ENCODE measurements at regions not wholly inside any gene's neighbourhood (a gene's known extent, or its start where the extent isn't known, plus 50 kb on each side); places are given as distances from the start of the nearest gene placed in this dataset.

DNA sequence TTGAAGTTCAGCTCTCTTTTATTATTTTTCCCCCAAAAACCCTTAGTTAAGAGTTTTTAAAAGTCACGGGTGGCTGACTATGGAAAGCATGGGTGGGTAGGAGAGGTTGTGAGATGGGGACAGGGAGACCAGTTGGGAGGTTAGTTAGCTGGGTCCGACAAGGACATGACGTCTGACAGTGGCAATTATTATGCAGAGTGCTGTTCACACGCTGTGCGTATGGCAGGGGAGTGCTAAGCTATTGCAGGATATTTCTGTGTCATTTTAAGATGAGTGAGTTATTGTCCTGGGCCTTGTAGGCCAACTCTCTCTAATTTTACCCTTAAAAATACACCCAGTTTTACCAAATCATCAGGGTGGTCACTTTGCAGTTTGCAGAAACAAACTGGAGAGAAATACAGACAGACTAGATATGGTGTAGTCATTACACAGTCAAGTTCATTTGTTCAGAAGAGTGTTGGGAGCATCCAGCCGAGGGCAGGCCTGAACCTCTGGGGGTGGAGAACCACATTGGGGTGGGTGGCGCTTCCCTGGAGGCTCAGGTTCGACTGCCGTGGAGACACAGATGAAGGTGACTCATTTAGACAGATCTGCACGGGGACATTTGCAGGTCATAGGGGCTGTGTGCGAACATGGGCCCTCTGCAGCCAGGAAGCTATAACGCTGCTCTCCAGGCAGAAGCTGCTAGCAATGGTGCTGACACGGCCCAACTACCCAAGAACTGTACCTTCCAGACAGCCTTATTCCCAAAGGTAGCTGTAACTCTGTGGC, 307.6 kb downstream of the QKI start:
- DNase-seq = no peak

DNA sequence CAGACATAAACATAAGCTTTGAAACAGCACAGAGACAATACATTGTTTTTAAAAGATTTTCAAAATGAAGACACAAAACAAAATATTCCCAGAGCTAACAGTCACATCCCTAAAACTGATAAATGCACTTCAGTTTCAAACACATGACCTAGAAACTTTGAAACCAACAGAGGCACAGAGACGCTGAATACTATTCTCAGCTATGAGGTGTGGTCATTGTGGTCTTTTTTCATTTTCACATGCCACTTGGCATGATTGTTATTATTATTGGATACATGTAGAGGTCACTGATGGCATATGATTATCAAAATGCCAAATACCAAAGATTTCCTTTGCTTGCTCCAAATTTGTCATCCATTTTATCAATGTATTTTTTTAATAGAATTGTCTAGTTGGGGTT, 306.9 kb downstream of the QKI start:
- no peak for DNase-seq

DNA sequence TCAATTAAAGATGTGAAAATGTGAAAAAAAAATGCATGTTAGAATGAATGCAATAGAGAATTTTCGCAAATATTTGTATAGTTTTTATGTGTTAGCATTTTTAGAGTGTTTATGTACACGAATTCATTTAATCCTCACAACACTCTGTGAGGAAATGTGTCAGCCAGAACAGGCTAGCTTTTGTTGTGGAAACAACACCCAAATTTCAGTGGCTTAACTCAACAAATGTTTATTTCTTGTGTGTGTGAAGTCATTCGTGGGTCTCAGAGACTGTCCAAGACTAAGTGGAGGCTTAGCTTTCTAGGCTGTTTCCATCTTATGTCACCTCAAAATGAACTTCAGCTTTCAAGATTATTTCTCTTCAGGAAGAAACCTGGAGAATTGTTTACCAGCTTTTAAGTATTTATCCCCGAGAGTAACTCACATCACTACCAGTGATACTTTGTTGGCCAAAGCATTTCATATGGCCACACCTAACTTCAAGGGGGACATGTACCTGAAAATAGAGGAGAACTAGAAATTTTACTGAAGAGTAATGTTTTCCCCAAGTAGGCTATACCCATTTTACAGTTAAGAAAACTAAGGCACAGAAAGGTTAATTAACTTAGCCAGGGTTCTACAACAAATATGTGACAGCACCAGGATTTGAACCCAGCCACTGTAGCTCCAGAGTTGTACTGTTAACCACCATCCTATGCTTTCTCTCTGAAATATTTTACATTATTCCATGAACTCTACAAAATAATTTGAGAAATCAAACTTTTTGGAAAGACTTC, 306.1 kb downstream of the QKI start:
- DNase-seq = no peak

DNA sequence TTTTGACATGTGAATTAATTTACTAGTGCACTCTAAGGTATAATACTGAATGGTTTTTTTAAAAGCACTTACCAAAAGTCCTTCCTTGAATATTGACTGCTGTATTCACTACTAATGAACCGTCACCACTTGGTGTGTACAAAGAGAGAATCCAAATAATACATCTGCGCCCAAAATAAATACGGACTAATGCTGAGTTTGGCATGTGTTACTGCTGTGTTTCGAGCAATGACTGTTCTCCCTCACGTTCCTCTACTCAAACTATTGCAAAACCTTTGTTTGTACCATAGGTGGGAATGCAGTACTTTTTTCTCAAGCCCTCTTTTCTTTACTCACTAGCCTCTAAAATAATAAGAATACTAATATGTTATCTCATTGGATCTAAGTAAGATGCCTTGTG, 305.5 kb downstream of the QKI start:
- no peak for DNase-seq

DNA sequence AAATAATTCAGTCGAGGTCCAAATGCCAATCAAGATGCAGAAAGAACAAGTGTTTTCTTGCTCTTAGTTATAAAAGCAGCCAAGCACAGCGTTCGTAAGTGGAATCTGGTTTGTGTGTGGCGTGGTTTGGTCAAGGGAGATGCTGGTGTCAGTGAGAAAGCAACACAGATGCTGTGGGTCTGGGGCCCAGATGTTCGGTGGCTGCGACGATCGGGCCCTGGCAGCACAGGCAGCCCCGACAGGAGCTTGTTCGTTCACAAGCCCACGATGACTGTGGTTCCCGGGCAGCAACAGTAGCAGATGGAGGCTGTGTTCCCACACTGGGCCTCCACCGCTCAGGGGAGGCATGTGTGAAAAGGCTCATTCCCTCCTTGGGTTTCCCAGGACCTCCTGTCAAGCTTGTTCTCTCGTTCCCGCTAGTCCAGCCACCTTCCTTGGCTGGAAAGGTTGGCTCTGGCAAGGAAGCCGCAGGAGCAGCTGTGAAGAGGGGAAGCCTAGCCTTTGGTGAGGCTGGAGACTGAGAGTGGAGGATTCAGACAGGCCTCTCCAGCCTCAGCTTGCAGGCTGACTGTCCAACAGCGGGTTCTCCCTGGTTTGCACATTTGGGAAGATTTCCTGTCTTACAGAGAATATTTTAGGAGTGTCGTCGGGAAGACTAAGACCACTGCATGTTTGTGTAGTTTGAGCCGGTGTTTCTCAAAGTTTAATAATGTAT, 304.7 kb downstream of the QKI start:
- DNase-seq = no peak

DNA sequence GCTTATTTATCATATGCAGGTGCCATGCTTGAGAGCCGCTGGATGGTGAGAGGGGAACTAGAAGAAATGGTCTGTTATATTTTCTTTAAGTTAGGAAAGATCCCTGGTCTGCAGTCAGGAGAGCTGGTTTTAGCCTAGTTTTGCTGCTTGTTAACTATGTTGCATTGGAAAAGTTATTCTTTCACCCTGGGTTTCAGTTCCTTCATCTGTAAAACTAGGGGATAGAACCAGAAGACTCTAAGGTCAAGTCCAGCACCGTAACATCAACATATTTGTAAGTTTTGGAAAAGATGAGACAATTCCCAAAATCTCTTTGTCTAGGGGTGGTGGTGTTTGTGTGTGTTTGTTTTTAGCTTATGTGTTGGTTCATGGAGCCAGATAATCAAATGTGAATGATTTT, 304.0 kb downstream of the QKI start:
- DNase-seq = no peak

DNA sequence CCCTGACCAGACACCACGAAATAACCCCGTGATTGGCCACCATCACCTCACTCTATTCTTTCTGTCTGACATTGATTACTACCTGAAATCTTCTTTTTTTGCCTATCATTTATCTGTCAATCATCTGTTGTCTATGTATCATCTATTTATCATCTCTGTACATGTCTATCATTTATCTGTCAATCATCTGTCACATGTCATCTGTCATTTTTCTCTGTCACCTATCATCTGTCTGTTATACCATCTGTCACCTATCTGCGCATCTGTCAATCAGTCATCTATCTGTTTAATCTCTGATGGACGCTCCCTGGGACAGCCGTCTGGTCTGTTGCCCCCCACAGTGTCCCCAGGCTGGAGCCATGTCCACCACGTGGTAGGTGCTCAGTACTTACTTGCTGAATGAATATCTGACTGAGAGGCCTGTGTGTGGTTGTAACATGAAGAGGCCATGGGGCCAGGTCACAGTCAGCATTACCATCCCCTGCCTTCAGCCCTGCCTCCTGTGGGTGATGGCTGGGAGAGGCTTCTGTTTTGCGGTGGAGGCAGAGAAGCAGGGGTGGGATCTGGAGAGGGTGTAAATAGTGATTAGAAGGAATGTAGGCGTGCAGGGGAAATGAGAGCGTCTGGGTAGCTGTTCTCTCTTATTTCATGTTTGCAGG, 302.7 kb downstream of the QKI start:
- no peak for DNase-seq

DNA sequence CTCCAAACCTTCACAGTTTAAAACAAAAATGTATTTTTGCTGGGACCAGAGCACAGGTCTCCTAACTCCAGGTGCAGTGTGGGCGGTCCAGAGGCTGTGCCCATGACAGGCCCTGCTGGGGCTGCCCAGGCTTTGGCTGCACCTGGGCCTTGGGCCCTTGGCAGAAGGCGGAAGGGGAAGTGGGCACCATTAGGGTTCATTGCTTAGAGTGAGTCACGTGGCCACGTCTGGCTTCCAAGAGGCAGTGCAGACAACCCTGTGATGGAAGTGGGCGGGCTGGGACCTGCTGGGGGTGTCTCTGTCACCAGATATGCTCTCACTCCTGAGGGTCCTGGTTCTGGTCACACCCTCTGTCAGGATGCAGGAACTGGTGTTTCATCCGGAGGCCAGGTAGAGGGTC, 302.2 kb downstream of the QKI start:
- no peak for DNase-seq

DNA sequence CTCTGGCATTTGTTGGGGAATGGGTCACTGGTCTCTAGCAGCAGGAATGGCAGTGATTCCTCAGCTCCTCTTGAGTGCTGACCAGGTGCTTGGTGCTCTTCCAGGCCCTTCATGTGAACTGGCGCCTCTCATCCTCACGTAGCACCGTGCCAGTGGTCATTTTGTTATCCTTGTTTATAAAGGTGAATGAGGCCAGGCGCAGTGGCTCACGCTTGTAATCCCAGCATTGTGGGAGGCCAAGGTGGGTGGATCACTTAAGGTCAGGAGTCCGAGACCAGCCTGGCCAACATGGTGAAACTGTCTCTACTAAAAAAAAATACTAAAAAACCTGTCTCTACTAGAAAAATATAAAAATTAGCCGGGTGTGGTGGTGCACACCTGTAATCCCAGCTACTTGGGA, 301.3 kb downstream of the QKI start:
- no peak for DNase-seq

DNA sequence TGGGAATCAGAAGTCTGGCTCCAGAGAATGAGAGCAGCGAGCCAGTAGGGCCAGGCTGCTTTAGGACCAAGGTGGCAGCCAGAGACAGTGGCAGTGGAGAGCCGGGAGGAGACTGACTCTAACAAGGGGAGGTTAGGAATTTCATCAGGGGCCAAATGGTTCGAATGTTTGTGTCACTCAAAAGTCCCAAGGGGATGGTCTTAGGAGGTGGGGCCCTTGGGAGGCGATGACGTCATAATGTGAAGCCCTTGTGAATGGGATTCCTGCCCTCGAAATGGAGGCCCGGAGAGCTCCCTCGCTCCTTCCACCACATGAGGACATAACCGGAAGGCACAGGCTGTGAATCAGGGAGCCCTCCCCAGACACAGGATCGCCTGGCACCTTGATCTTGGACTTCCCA, 299.7 kb downstream of the QKI start:
- no peak for DNase-seq

DNA sequence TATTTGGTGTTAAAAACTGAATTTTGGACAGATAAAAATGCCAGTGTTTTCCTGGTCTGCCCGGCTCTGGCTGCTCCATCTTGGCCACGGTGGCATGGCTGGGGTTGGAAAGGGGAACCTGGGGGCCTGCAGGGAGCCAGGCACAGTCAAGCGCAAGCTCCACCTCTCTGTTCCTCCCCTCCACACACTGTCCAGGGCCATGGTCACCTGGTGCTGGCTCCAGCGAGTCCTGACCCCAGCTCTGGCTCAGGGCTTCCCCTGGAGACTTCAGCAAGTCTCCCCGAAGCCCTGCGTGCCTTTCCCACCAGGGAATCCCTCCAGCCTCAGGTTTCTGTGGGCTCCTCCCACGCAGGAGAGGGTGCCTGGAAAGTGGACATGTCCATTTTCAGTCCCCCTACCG, 298.5 kb downstream of the QKI start:
- no peak for DNase-seq

DNA sequence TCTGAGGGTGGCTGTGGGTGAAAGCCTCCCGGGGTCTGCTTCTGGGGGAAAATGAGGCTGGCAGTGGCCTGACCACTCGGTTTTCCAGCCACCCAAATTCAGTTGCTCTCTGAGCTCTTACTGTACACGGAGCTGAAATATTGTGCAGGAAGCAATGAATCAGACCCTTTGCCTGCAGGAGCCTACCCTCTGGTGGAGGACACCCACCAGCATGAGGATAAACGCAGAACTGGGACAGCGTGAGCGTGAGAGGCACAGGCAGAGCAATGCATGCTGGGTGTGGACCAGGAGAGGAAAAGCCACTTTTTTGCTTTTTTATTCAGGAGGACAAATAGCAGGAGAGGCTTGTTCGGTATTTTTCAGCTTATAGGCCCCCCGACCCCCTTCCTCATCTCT, 298.0 kb downstream of the QKI start:
- DNase-seq = no peak

DNA sequence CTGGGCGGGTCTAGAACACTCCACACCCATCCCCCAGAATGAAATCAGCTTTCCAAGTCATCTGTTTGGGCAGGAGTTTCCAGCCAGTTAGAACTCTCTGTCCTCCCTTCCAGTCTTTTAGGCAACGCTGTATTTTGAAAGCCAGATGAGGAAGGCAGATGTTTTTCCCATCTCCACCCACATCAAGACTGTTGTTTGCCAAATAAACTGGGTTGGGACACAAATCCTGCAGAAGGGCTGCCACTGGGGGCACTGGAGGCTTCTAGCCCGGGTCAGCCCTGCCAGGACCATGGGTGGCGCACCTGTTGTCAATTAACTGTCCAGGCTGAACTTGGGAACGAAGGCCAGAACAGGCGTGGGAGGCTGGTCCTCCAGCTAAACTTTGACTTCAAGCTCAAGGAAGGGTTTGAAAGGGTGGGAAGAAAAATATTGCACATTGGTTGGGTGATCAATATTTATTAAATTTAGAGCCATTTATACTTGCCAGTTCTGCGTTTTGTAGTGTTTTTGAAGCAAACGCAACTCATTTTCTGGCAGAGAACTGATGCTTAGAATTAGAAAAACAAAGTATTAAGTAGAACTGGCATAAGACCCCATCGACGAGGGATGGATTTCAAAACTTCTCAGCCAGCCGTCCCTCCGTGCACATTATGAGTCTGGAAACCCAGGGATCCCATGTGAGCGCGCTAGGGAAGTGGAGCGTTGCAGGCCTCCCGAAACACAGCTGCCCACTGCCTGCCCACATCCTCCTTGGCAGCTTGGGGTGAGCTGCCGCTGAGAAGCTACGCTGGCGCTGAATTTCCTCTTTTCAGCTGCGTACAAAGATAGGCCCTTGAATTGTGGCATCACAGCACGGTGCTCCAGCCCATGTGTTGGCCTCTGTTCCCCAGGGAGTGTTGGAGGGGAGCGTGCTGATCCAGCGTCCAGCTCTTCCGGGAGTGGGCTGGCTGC, 297.4 kb downstream of the QKI start:
- DNase-seq = no peak

DNA sequence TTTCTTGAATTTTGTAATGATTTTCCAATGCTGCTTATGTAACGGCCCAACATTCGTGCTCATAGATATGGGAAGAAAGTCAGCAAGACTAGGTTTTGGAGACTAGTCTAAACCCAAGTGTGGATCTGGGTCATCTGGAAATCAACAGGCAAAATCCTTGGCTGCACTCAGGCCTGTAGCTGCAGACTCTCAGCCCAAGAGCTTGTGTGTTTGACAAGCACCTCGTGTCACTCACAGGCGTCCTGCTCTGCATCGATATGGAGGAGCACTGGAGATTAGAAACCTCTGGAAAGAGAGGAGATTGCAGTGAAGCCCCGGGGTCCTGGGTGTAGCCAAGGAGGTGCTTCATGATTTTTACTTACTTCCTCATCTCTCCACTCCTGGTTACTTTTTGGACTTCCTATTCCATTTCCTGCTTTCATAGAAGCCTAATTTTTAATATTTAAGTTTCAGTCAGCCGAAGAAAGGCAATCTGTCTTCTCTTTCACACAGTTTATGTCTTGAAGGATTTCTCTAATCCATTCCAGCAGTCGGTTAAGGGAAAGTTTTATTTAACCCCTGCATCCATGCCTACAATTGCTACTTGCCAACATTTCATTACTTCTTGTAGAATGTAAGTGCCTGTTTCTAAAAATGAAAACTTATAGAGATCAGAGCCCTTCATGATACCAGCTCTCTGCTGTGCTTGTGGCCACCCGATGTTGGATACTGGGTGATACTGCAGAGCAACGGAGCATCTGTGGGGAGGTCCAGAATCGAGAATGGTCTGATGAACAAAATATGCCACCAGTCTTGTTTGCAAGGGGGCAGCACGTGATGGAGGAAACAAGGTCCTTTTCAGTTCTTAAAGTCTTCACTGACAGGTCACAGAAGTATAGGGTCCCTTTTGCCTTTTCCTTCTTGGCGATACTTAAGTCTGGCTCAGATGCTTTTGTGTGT, 296.3 kb downstream of the QKI start:
- DNase-seq = no peak

DNA sequence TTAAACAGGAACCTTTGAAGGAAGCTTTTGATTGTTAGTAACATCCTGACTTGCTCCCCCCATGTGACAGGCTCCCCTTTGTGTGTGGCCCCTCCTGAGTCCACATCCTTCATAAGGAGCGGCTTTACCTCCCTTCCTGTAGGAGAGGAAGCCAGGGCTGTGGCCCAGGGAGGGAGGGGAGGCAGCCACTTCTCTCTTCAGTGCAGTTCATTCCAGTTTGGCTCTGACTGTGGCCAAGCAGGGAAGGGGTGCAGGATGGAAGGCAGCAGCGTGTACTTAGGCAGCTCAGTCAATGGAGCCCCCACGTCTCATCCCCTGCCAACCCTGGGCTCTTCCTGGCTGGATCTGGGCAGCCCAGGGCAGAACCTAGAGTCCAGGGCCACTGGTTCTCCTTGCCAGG, 295.2 kb downstream of the QKI start:
- DNase-seq = no peak

DNA sequence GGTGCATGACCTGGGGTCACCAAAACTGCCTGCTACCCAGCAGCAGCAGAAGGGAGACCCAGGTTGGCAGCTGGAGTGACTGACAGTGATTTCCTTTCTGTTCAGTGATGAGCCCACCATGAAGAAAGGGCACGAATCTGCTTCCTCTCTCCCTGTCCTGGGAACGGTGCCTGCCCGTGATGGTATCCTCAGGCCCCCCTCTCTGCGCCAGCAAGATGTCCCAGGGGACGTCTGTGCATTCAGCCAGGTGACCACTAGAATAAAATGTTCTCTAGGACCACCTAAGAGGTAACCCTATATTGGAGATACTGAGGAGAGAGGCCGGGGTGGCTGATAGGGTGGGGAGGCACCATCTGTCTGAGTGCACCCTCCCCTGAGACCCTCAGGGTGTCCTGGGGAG, 294.7 kb downstream of the QKI start:
- no peak for DNase-seq

DNA sequence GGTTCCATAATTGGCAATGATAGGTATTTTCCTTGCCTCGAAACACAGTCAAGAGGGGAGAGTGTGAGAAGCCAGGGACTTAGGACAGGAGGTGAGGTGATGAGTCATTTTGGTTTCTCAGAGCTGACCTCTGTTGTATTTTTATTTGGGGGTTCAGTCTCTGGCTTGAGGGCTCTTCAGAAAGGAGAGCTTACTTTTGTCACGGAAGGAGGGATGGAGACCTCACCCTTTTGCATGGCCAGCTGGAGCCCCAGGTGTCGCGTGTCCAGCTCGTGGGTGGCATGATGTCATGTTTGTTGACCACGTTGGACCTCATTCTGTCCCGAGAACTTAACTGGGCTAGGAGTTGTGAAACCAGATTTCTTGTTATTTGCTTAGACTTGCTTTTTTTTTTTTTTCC, 293.9 kb downstream of the QKI start:
- DNase-seq = no peak

DNA sequence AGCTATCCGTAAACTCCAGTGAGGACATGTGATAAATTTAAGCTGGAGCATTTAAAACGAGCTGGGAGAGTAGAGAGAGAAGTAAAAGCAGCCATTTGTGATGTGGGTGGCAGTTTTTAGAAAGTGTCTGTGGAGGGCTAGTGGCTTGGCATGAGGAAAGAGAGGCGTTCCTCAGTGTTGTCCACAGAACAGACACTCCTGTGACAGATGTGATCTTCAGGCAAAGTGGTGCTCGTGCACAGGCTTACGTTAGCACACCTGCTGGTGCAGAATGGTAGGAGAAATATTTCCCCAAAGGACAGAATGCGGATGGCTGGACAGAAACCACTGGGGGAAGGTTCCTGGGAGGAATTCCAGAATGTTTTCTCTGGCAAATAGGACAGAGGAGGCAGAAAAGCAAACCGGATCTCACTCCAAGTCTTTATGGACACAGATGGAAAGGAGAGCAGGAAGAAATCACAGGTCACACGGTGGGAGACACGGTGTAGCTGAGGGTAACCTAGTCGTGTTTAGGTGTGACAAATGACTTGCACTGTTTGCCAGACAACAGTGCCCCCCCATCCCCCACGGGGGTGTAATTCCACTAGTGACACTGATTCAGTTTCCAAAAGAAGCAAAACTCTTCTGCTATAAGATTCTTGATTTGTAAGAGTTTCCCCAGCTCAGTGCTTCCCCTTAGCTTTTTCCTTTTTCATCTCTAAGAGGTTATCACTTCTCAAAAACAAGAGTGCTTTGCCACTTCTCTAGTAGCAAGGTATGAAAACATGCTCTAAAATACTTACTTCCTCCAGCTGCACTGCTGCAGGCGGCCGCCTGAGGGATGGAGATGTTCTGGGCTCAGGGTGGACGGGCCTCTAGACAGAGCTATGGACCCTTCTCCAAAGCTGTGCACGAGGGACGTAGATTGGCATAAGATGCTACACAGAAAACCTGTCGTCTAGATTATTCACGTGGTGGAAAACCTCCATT, 293.2 kb downstream of the QKI start:
- DNase-seq = no peak

DNA sequence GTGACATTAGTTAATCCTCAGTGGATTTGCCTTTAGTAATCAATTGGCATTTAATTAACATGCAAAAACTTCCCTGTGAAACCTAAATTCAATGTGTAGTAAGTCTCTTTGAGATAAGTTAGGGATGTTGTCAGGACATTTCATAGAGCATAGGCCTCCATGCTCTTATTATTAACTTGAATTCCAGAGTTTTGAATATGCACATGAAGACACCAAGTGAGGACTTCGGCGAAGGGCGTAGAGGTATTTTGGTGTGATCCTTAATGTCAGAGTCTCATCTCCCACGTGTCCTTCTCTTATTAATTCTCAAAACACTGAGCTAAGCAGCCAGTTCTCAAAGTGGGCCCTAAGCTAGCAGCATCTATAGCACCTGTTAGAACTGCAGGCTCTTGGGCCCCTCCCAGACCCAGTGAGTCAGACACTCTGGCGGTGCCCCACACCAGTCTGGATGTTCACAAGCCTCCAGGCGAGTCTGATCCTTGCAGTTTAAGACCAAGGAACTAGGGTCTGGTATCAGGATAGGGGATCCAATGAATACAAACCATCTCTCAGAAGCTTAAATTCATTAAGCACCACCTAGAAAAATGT, 292.1 kb downstream of the QKI start:
- no peak for DNase-seq
